Fibroblast of lung (primary cell): ENCODE measurements at regions not wholly inside any gene's neighbourhood (a gene's known extent, or its start where the extent isn't known, plus 50 kb on each side); places are given as distances from the start of the nearest gene placed in this dataset.

Experiments
- DNase-seq, 2 donors: peaks; one replicate each; pipeline versions ENCODE4 v3.0.0 to v3.0.0-alpha.2; 2010; ENCODE audit warnings: low read depth in 2 of 2
- H2AFZ ChIP-seq: 2 replicates; pipeline ENCODE4 v1.5.1; 2012; ENCODE audit warnings: low read length, control low read depth, inconsistent platforms
- H3K27ac ChIP-seq: 2 replicates; pipeline ENCODE4 v1.5.1; 2011; ENCODE audit warnings: low read length, control low read depth; ENCODE audit not compliant: insufficient read depth
- H3K27me3 ChIP-seq: 2 replicates; pipeline ENCODE4 v1.5.1; 2011; ENCODE audit warnings: mild to moderate bottlenecking, low read length; ENCODE audit not compliant: control insufficient read depth, insufficient read depth
- H3K36me3 ChIP-seq: 2 replicates; pipeline ENCODE4 v1.5.1; 2011; ENCODE audit warnings: low read length; ENCODE audit not compliant: control insufficient read depth, insufficient read depth
- H3K4me1 ChIP-seq: 2 replicates; pipeline ENCODE4 v1.5.1; 2011; ENCODE audit warnings: low read length; ENCODE audit not compliant: control insufficient read depth, insufficient read depth; ENCODE audit errors: extremely low read depth
- H3K4me2 ChIP-seq: 2 replicates; pipeline ENCODE4 v1.5.1; 2011; ENCODE audit warnings: low read length, control low read depth; ENCODE audit not compliant: insufficient read depth; ENCODE audit errors: extremely low read depth
- H3K4me3 ChIP-seq, 4 experiments: fragments of 200-600 bp in 1 of 4; sonication (generic) in 1 of 4; replicated peaks in 1 of 4; 2 replicates each; pipeline ENCODE4 v1.5.1; 2011 to 2016; ENCODE audit warnings: low read length in 4 of 4, low read depth in 3 of 4, mild to moderate bottlenecking in 3 of 4, control low read depth in 2 of 4, inconsistent platforms in 1 of 4, mixed read lengths in 1 of 4; ENCODE audit not compliant: insufficient read depth in 1 of 4; ENCODE audit errors: control extremely low read depth in 1 of 4
- H3K79me2 ChIP-seq: 2 replicates; pipeline ENCODE4 v1.5.1; 2012; ENCODE audit warnings: mild to moderate bottlenecking, low read length, inconsistent platforms; ENCODE audit not compliant: control insufficient read depth, insufficient read depth
- H3K9ac ChIP-seq: 2 replicates; pipeline ENCODE4 v1.5.1; 2011; ENCODE audit warnings: mild to moderate bottlenecking, low read length, control low read depth; ENCODE audit not compliant: insufficient read depth
- H3K9me3 ChIP-seq: 2 replicates; pipeline ENCODE4 v1.5.1; 2012; ENCODE audit warnings: low read depth, low read length; ENCODE audit not compliant: control insufficient read depth, insufficient read depth
- H4K20me1 ChIP-seq: 2 replicates; pipeline ENCODE4 v1.5.1; 2011; ENCODE audit warnings: low read length; ENCODE audit not compliant: control insufficient read depth, insufficient read depth; ENCODE audit errors: extremely low read depth
- CTCF ChIP-seq, 2 donors: IDR thresholded peaks in 1 of 2; conservative IDR thresholded peaks in 1 of 2; 1 replicate in 1 of 2; 2 replicates in 1 of 2; pipeline ENCODE4 v1.5.1; 2011 to 2012; ENCODE audit warnings: low read length in 2 of 2, control low read depth in 1 of 2, inconsistent platforms in 1 of 2, low read depth in 1 of 2, mild to moderate bottlenecking in 1 of 2
- EZH2 ChIP-seq: IDR thresholded peaks from 2 replicates; pipeline ENCODE4 v1.5.1; 2012; ENCODE audit warnings: low read length, control low read depth, mild to moderate bottlenecking; ENCODE audit errors: missing control alignments

- no peak overlapping the region for H2AFZ ChIP-seq
- H4K20me1 ChIP-seq: no peaks in the 10 kb centered on the region
- H3K9me3 ChIP-seq: no peaks in the 10 kb centered on the region
- no peak overlapping the region for H3K4me2 ChIP-seq
- H3K27ac ChIP-seq: no peak overlapping the region
- H3K4me3 ChIP-seq: no peak overlapping the region
- H3K9ac ChIP-seq: no peak overlapping the region
- no peaks in the 10 kb centered on the region for H3K27me3 ChIP-seq
- DNase-seq: no peak
- TF ChIP-seq EZH2: no peak
- no peak for TF ChIP-seq CTCF (conservative IDR thresholded peaks at IDR 0.05 in 1 of 2, IDR thresholded peaks at IDR 0.05 in 1 of 2; ENCODE audit: low read depth in 1 of 2, low read length in 2 of 2)
- H3K4me1 ChIP-seq: no peaks in the 10 kb centered on the region
- no peaks in the 10 kb centered on the region for H3K36me3 ChIP-seq
- H3K79me2 ChIP-seq: no peaks in the 10 kb centered on the region
These were observed 381.2 kb downstream of the LPIN1 start for GRCh38 chr2:12127638-12128037.

- no peak overlapping the region for H3K9ac ChIP-seq
- no peaks in the 10 kb centered on the region for H3K79me2 ChIP-seq
- no peaks in the 10 kb centered on the region for H4K20me1 ChIP-seq
- H3K4me2 ChIP-seq: no peak overlapping the region
- no peak overlapping the region for H2AFZ ChIP-seq
- no peaks in the 10 kb centered on the region for H3K36me3 ChIP-seq
- no peaks in the 10 kb centered on the region for H3K27me3 ChIP-seq
- peak; percentile 64 to 74 for DNase-seq
- H3K4me3 ChIP-seq: no peak overlapping the region
- H3K9me3 ChIP-seq: no peaks in the 10 kb centered on the region
- TF ChIP-seq CTCF (conservative IDR thresholded peaks at IDR 0.05 in 1 of 2, IDR thresholded peaks at IDR 0.05 in 1 of 2; ENCODE audit: low read depth in 1 of 2, low read length in 2 of 2) (no peak), EZH2 (no peak)
- H3K4me1 ChIP-seq: no peaks in the 10 kb centered on the region
- H3K27ac ChIP-seq: no peak overlapping the region
These were observed 385.5 kb downstream of the LPIN1 start for GRCh38 chr2:12131975-12132374.

DNA sequence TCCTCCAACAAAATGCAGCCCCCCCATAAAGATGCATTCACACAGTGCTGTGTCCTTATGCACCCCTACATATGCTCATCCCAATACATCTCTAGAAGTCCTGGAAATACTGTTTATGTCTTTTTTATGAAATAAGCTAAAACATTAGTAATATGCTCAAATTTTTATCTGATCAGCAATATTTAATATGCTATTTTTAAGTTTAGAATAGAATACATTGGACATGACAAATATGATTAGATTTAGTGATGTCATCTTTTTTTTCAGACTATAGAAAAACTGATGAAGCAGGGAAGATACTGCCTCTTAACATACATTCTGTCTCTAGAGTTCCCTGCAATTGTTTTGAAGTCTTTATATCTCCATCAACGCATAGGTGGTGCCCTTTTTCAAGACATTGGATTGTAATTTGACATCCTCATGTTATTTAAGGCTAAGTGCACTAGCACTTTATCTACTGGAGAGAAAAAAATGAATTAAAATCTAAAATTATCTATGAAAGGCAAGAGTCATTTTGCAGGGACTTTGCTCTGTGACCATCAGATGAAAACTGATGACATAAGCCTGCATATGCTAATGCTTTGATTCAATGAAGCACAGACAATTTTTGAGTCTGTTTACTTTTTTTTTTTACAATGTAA is 395.3 kb downstream of the LPIN1 start:
- no peak overlapping the region for H2AFZ ChIP-seq
- H3K79me2 ChIP-seq: no peaks in the 10 kb centered on the region
- H3K9ac ChIP-seq: no peak overlapping the region
- H3K27me3 ChIP-seq: peaks cover 9% of the 10 kb centered on the region
- DNase-seq: no peak
- no peaks in the 10 kb centered on the region for H3K36me3 ChIP-seq
- no peak overlapping the region for H3K4me3 ChIP-seq
- H3K9me3 ChIP-seq: no peaks in the 10 kb centered on the region
- H3K27ac ChIP-seq: no peak overlapping the region
- no peak overlapping the region for H3K4me2 ChIP-seq
- H3K4me1 ChIP-seq: no peaks in the 10 kb centered on the region
- TF ChIP-seq CTCF (conservative IDR thresholded peaks at IDR 0.05 in 1 of 2, IDR thresholded peaks at IDR 0.05 in 1 of 2; ENCODE audit: low read depth in 1 of 2, low read length in 2 of 2) (no peak), EZH2 (no peak)
- H4K20me1 ChIP-seq: no peaks in the 10 kb centered on the region
